GM12878 (cell line): ENCODE measurements at regions not wholly inside any gene's neighbourhood (a gene's known extent, or its start where the extent isn't known, plus 50 kb on each side); places are given as distances from the start of the nearest gene placed in this dataset.

Experiments used
- ATAC-seq: fragments of 200-7000 bp; cut with Tn5 transposase; 3 replicates; pipeline ENCODE4 v1.9.1; 2020; ENCODE audit warnings: mild to moderate bottlenecking, moderate library complexity
- BruUV-seq: library from RNA; stranded (reverse); fragments of 400-500 nt; replicated peaks from 2 replicates; lab custom pipeline; 2021; lab: Mats Ljungman, UMichigan
- CTCF ChIA-PET: fragments of 300-600 bp; sonication (Branson Sonifier 250); formaldehyde crosslinking; extraction: SDS; loops from one replicate; lab custom pipeline; 2021; ENCODE audit warnings: inconsistent platforms; lab: Yijun Ruan, JAX
- POLR2A ChIA-PET: fragments of 350-600 bp; formaldehyde crosslinking; extraction: SDS; loops from one replicate; lab custom pipeline; 2021; ENCODE audit warnings: inconsistent platforms; lab: Charles Lee
- RAD21 ChIA-PET: fragments of 300-600 bp; sonication (Branson Sonifier 250); formaldehyde crosslinking; loops from one replicate; lab custom pipeline; 2023; ENCODE audit warnings: antibody characterized with exemption; ENCODE audit not compliant: unreplicated experiment; lab: Charles Lee
- SMC1A ChIA-PET: fragments of 300-600 bp; sonication (Branson Sonifier 250); formaldehyde crosslinking; loops from one replicate; lab custom pipeline; 2023; ENCODE audit not compliant: unreplicated experiment, uncharacterized antibody; lab: Charles Lee
- DNase-seq: peaks from one replicate; pipeline ENCODE4 v3.0.0-alpha.2; 2011; ENCODE audit warnings: low read depth, low spot score
- FAIRE-seq: peaks from 3 replicates; lab custom pipeline; 2011; peaks lifted over from hg19 to GRCh38; lab: Jason Lieb, UNC
- H2AFZ ChIP-seq: 2 replicates; pipeline ENCODE4 v1.6.0; 2011; ENCODE audit warnings: low read depth, low read length, control low read depth; ENCODE audit not compliant: control insufficient read depth
- H3K27ac ChIP-seq: 2 replicates; pipeline ENCODE4 v1.5.1; 2011; ENCODE audit warnings: control low read depth; ENCODE audit not compliant: control insufficient read depth, insufficient read depth
- H3K27me3 ChIP-seq, 2 experiments: replicated peaks in 1 of 2; 2 replicates each; pipeline versions ENCODE4 v1.6.0 to v1.6.1; 2011; ENCODE audit warnings: low read length in 1 of 2; ENCODE audit not compliant: control insufficient read depth in 2 of 2, insufficient read depth in 2 of 2
- H3K36me3 ChIP-seq, 2 experiments: 2 replicates each; pipeline ENCODE4 v1.5.1; 2011; ENCODE audit warnings: low read length in 1 of 2; ENCODE audit not compliant: control insufficient read depth in 2 of 2, insufficient read depth in 2 of 2
- H3K4me1 ChIP-seq: 2 replicates; pipeline ENCODE4 v1.6.1; 2011; ENCODE audit warnings: mild to moderate bottlenecking, low read length, moderate library complexity, mixed read lengths; ENCODE audit not compliant: control insufficient read depth, insufficient read depth
- H3K4me2 ChIP-seq: 2 replicates; pipeline ENCODE4 v1.6.0; 2011; ENCODE audit warnings: control low read depth; ENCODE audit not compliant: control insufficient read depth, insufficient read depth
- H3K4me3 ChIP-seq: fragments of 200-600 bp; sonication (generic); 2 replicates; pipeline ENCODE4 v1.5.1; 2016
- H3K79me2 ChIP-seq: 2 replicates; pipeline ENCODE4 v1.6.0; 2011; ENCODE audit warnings: low read length; ENCODE audit not compliant: control insufficient read depth, insufficient read depth
- H3K9ac ChIP-seq: 2 replicates; pipeline ENCODE4 v1.8.0; 2011; ENCODE audit warnings: low read length, control low read depth, mixed read lengths; ENCODE audit not compliant: control insufficient read depth, insufficient read depth
- H3K9me3 ChIP-seq: replicated peaks from 3 replicates; pipeline ENCODE4 v1.5.1; 2011; ENCODE audit warnings: mild to moderate bottlenecking, low read length; ENCODE audit not compliant: control insufficient read depth, insufficient read depth
- H4K20me1 ChIP-seq: 2 replicates; pipeline ENCODE4 v1.6.0; 2011; ENCODE audit not compliant: control insufficient read depth, insufficient read depth
- BMI1 ChIP-seq: fragments of 450-650 bp; IDR thresholded peaks from 2 replicates; pipeline ENCODE4 v1.6.1; 2016; ENCODE audit warnings: mild to moderate bottlenecking, moderate library complexity, borderline replicate concordance
- CHD1 ChIP-seq: IDR thresholded peaks from 2 replicates; pipeline ENCODE4 v1.6.1; 2012; ENCODE audit warnings: low read depth, low read length, improper control_type of control experiment
- FOXM1 ChIP-seq: IDR thresholded peaks from 2 replicates; pipeline ENCODE4 v1.6.1; 2012; ENCODE audit warnings: low read depth, mild to moderate bottlenecking, inconsistent platforms, low read length, moderate library complexity
- KLF5 ChIP-seq: fragments of 450-650 bp; IDR thresholded peaks from 2 replicates; pipeline ENCODE4 v1.6.1; 2014; ENCODE audit warnings: mild to moderate bottlenecking; ENCODE audit not compliant: partially characterized antibody
- MAX ChIP-seq: IDR thresholded peaks from 2 replicates; pipeline ENCODE4 v1.6.1; 2012; ENCODE audit warnings: low read depth, low read length, improper control_type of control experiment
- MYB ChIP-seq: fragments of 150-350 bp; IDR thresholded peaks from 2 replicates; pipeline ENCODE4 v1.6.1; 2014; ENCODE audit warnings: mild to moderate bottlenecking, low read depth, low read length, borderline replicate concordance
- NFIC ChIP-seq: IDR thresholded peaks from 2 replicates; pipeline ENCODE4 v1.6.1; 2012; ENCODE audit warnings: low read depth, mild to moderate bottlenecking, inconsistent platforms, low read length, moderate library complexity
- POLR2AphosphoS2 ChIP-seq: IDR thresholded peaks from 2 replicates; pipeline ENCODE4 v1.6.1; 2011; ENCODE audit warnings: low read depth, mild to moderate bottlenecking, low read length, improper control_type of control experiment, moderate library complexity
- RAD51 ChIP-seq: fragments of 450-650 bp; IDR thresholded peaks from 2 replicates; pipeline ENCODE4 v1.6.1; 2016; ENCODE audit warnings: moderate library complexity, mild to moderate bottlenecking, inconsistent platforms
- SMAD1 ChIP-seq: fragments of 450-650 bp; IDR thresholded peaks from 2 replicates; pipeline ENCODE4 v1.6.1; 2018; ENCODE audit warnings: mild to moderate bottlenecking, low read depth; ENCODE audit not compliant: partially characterized antibody
- SMARCA5 ChIP-seq: fragments of 450-650 bp; IDR thresholded peaks from 2 replicates; pipeline ENCODE4 v1.6.1; 2017; ENCODE audit warnings: mild to moderate bottlenecking
- STAT3 ChIP-seq: IDR thresholded peaks from 2 replicates; pipeline ENCODE4 v1.6.1; 2011; ENCODE audit warnings: low read depth, low read length, improper control_type of control experiment
- SUZ12 ChIP-seq: fragments of 200-600 bp; sonication (generic); IDR thresholded peaks from one replicate; pipeline ENCODE4 v1.6.1; 2018; ENCODE audit warnings: antibody characterized with exemption, mild to moderate bottlenecking; ENCODE audit not compliant: unreplicated experiment
- TCF12 ChIP-seq: IDR thresholded peaks from 2 replicates; pipeline ENCODE4 v1.6.1; 2011; ENCODE audit warnings: low read depth, mild to moderate bottlenecking, low read length
- TCF7 ChIP-seq: IDR thresholded peaks from 2 replicates; pipeline ENCODE4 v1.6.1; 2014; ENCODE audit warnings: antibody characterized with exemption, borderline replicate concordance
- ZBTB33 ChIP-seq: fragments of 450-650 bp; IDR thresholded peaks from 2 replicates; pipeline ENCODE4 v1.6.1; 2017; ENCODE audit warnings: mild to moderate bottlenecking
- ZZZ3 ChIP-seq: IDR thresholded peaks from 2 replicates; pipeline ENCODE4 v1.6.1; 2011; ENCODE audit warnings: low read depth; ENCODE audit not compliant: control insufficient read depth, insufficient read length
- WGBS: methylation state at CpG from one replicate; pipeline ENCODE4 v1.1.6; 2016; ENCODE audit warnings: low lambda C conversion rate; ENCODE audit not compliant: insufficient replicate concordance, insufficient coverage; ENCODE audit errors: missing lambda C conversion rate; 5-methylcytosine and 5-hydroxymethylcytosine counted together
- in situ Hi-C: fragments of 300-500 bp; cut with MboI; formaldehyde crosslinking; loops from 9 replicates; pipeline ENCODE4 v1.14.3; 2018; ENCODE audit warnings: mixed read lengths
- intact Hi-C: fragments of 100-400 bp; cut with micrococcal nuclease; formaldehyde crosslinking; loops from one replicate; pipeline ENCODE4 v1.14.2; 2022; ENCODE audit not compliant: unreplicated experiment

- no peak for TF ChIP-seq SUZ12
Measured at GRCh38 chr1:232176222-232176621, 453.7 kb downstream of the SIPA1L2 start (continued).

GRCh38 chr1:232174306-232174705, 455.6 kb downstream of the SIPA1L2 start:
- no peaks in the 10 kb centered on the region for H3K79me2 ChIP-seq
- H3K9ac ChIP-seq: no peak overlapping the region
- H4K20me1 ChIP-seq: no peaks in the 10 kb centered on the region
- H3K9me3 ChIP-seq: no peaks in the 10 kb centered on the region
- in situ Hi-C loops: no loop called here
- FAIRE-seq (no peak), ATAC-seq (no peak), DNase-seq (no peak)
- H3K27ac ChIP-seq: no peak overlapping the region
- ChIA-PET RAD21 (no interaction called here), POLR2A (no interaction called here)
- H3K4me3 ChIP-seq: no peak overlapping the region
- no peaks in the 10 kb centered on the region for H3K4me1 ChIP-seq
- no peaks in the 10 kb centered on the region for H3K27me3 ChIP-seq
- TF ChIP-seq MYB (no peak), SUZ12 (no peak), KLF5 (no peak), SMARCA5 (no peak), CHD1 (no peak), ZBTB33 (no peak), POLR2AphosphoS2 (no peak), RAD51 (no peak), NFIC (no peak), SMAD1 (no peak), FOXM1 (no peak), STAT3 (no peak), TCF12 (no peak), TCF7 (no peak), BMI1 (no peak), ZZZ3 (no peak), MAX (no peak)
- TF ChIP-seq, all 136 proteins: peak for 0
- intact Hi-C loops: no loop called here
- Histone ChIP-seq H2AFZ (no peak overlapping the region), H3K4me2 (no peak overlapping the region), H3K36me3 (no peaks in the 10 kb centered on the region)
- CTCF ChIA-PET: no interaction called here
- SMC1A ChIA-PET: no interaction called here
- 49% methylated on average over 5 of the region's 5 CpGs for WGBS
- BruUV-seq: no TSS peak
